H9 (cell line): ENCODE measurements at regions not wholly inside any gene's neighbourhood (a gene's known extent, or its start where the extent isn't known, plus 50 kb on each side); places are given as distances from the start of the nearest gene placed in this dataset.

Source experiments
- DNase-seq: peaks from one replicate; pipeline ENCODE4 v3.0.0-alpha.2; 2017
- H2AFZ ChIP-seq: one replicate; pipeline ENCODE4 v1.6.1; 2013; ENCODE audit warnings: mild to moderate bottlenecking, low read length, control low read depth, moderate library complexity
- H2AK5ac ChIP-seq: 2 replicates; pipeline ENCODE4 v1.6.1; 2013; ENCODE audit warnings: low read length, control low read depth, mixed read lengths; ENCODE audit not compliant: insufficient read length
- H2BK120ac ChIP-seq: one replicate; pipeline ENCODE4 v1.6.1; 2013; ENCODE audit warnings: low read depth, mild to moderate bottlenecking, low read length, control low read depth, inconsistent platforms; ENCODE audit not compliant: poor library complexity, severe bottlenecking
- H2BK12ac ChIP-seq: 2 replicates; pipeline ENCODE4 v1.6.1; 2013; ENCODE audit warnings: low read length, control low read depth, mixed read lengths, low read depth; ENCODE audit not compliant: insufficient read length
- H2BK15ac ChIP-seq: 2 replicates; pipeline ENCODE4 v1.6.1; 2013; ENCODE audit warnings: low read depth, low read length, control low read depth
- H2BK20ac ChIP-seq: one replicate; pipeline ENCODE4 v1.6.1; 2013; ENCODE audit warnings: low read depth, mild to moderate bottlenecking, low read length, control low read depth, inconsistent platforms; ENCODE audit not compliant: poor library complexity, severe bottlenecking
- H2BK5ac ChIP-seq: 2 replicates; pipeline ENCODE4 v1.6.1; 2013; ENCODE audit warnings: low read length, control low read depth, mixed read lengths; ENCODE audit not compliant: insufficient read length
- H3K14ac ChIP-seq: 2 replicates; pipeline ENCODE4 v1.6.1; 2013; ENCODE audit warnings: low read length, control low read depth; ENCODE audit not compliant: insufficient read depth
- H3K18ac ChIP-seq: 2 replicates; pipeline ENCODE4 v1.6.1; 2013; ENCODE audit warnings: low read depth, mild to moderate bottlenecking, mixed read lengths, low read length, control low read depth; ENCODE audit not compliant: insufficient read length
- H3K23ac ChIP-seq: 2 replicates; pipeline ENCODE4 v1.6.1; 2013; ENCODE audit warnings: low read length, control low read depth, mixed read lengths, low read depth; ENCODE audit not compliant: insufficient read length
- H3K23me2 ChIP-seq: 2 replicates; pipeline ENCODE4 v1.6.1; 2013; ENCODE audit warnings: low read depth, mild to moderate bottlenecking, mixed read lengths, low read length, control low read depth; ENCODE audit not compliant: insufficient read length, poor library complexity, severe bottlenecking
- H3K27ac ChIP-seq: 2 replicates; pipeline ENCODE4 v1.5.1; 2013; ENCODE audit warnings: low read length, control low read depth, mixed read lengths, low read depth; ENCODE audit not compliant: insufficient read length
- H3K27me3 ChIP-seq: 2 replicates; pipeline ENCODE4 v1.6.1; 2013; ENCODE audit warnings: low read length, control low read depth, inconsistent platforms; ENCODE audit not compliant: insufficient read depth
- H3K4ac ChIP-seq: 2 replicates; pipeline ENCODE4 v1.6.1; 2013; ENCODE audit warnings: low read depth, mild to moderate bottlenecking, control low read depth, inconsistent platforms, low read length, moderate library complexity
- H3K4me1 ChIP-seq: 2 replicates; pipeline ENCODE4 v1.6.1; 2013; ENCODE audit warnings: low read length, control low read depth, inconsistent platforms; ENCODE audit not compliant: insufficient read depth
- H3K4me2 ChIP-seq: 2 replicates; pipeline ENCODE4 v1.6.1; 2013; ENCODE audit warnings: low read length, control low read depth, mixed read lengths; ENCODE audit not compliant: insufficient read length, insufficient read depth
- H3K56ac ChIP-seq: 2 replicates; pipeline ENCODE4 v1.6.1; 2013; ENCODE audit warnings: low read depth, mild to moderate bottlenecking, mixed read lengths, low read length, control low read depth; ENCODE audit not compliant: insufficient read length
- H3K79me1 ChIP-seq: 2 replicates; pipeline ENCODE4 v1.6.1; 2013; ENCODE audit warnings: low read depth, mild to moderate bottlenecking, moderate library complexity, low read length, control low read depth, inconsistent platforms; ENCODE audit not compliant: insufficient read depth, poor library complexity, severe bottlenecking
- H3K79me2 ChIP-seq: 2 replicates; pipeline ENCODE4 v1.6.1; 2013; ENCODE audit warnings: low read length, control low read depth, inconsistent platforms; ENCODE audit not compliant: insufficient read depth
- H3K9ac ChIP-seq: 2 replicates; pipeline ENCODE4 v1.6.1; 2013; ENCODE audit warnings: low read length, control low read depth, mixed read lengths; ENCODE audit not compliant: insufficient read length; ENCODE audit errors: extremely low read depth
- H3K9me3 ChIP-seq: one replicate; pipeline ENCODE4 v1.6.1; 2013; ENCODE audit warnings: low read depth, low read length, inconsistent platforms; ENCODE audit not compliant: control insufficient read depth
- H3T11ph ChIP-seq: one replicate; pipeline ENCODE4 v1.6.1; 2013; ENCODE audit warnings: mild to moderate bottlenecking, low read length, control low read depth, inconsistent platforms
- H4K20me1 ChIP-seq: one replicate; pipeline ENCODE4 v1.6.1; 2013; ENCODE audit not compliant: control insufficient read depth, insufficient read length, insufficient read depth
- H4K5ac ChIP-seq: 2 replicates; pipeline ENCODE4 v1.6.1; 2013; ENCODE audit warnings: low read depth, mild to moderate bottlenecking, mixed read lengths, low read length, control low read depth; ENCODE audit not compliant: insufficient read length
- H4K8ac ChIP-seq: replicated peaks from 2 replicates; pipeline ENCODE4 v1.6.1; 2013; ENCODE audit warnings: low read length, control low read depth, mixed read lengths, low read depth; ENCODE audit not compliant: insufficient read length
- H4K91ac ChIP-seq: 2 replicates; pipeline ENCODE4 v1.6.1; 2013; ENCODE audit warnings: low read depth, mild to moderate bottlenecking, moderate library complexity, mixed read lengths, low read length, control low read depth; ENCODE audit not compliant: insufficient read length
- H3K27ac Mint-ChIP-seq, 3 experiments: 2 replicates in 2 of 3; 3 replicates in 1 of 3; pipeline ENCODE4 v1.8.0; 2020 to 2021; ENCODE audit warnings: mixed read lengths in 3 of 3, mild to moderate bottlenecking in 1 of 3, moderate library complexity in 1 of 3
- H3K27me3 Mint-ChIP-seq: 2 replicates; pipeline ENCODE4 v1.8.0; 2021; ENCODE audit warnings: low read depth, mild to moderate bottlenecking, moderate library complexity, mixed read lengths
- H3K36me3 Mint-ChIP-seq, 3 experiments: 2 replicates in 2 of 3; 3 replicates in 1 of 3; pipeline ENCODE4 v1.8.0; 2020 to 2021; ENCODE audit warnings: low read depth in 3 of 3, mixed read lengths in 3 of 3; ENCODE audit not compliant: insufficient read depth in 1 of 3
- H3K4me1 Mint-ChIP-seq, 2 experiments: 2 replicates each; pipeline ENCODE4 v1.8.0; 2020; ENCODE audit warnings: mixed read lengths in 2 of 2
- H3K4me3 Mint-ChIP-seq, 2 experiments: 2 replicates in 1 of 2; 3 replicates in 1 of 2; pipeline ENCODE4 v1.8.0; 2020 to 2021; ENCODE audit warnings: mild to moderate bottlenecking in 2 of 2, mixed read lengths in 2 of 2, moderate library complexity in 1 of 2
- H3K9me3 Mint-ChIP-seq, 2 experiments: 2 replicates in 1 of 2; 3 replicates in 1 of 2; pipeline ENCODE4 v1.8.0; 2020; ENCODE audit warnings: mild to moderate bottlenecking in 2 of 2, mixed read lengths in 2 of 2, moderate library complexity in 1 of 2
- CTCF ChIP-seq: fragments of 200-600 bp; sonication (generic); conservative IDR thresholded peaks from 3 replicates; pipeline ENCODE4 v1.8.0; 2021; ENCODE audit warnings: antibody characterized with exemption, mild to moderate bottlenecking
- WGBS: extraction: QIAGEN DNeasy Blood & Tissue Kit; methylation state at CpG from one replicate; pipeline ENCODE4 v1.1.7; 2013; ENCODE audit warnings: missing lambda C conversion rate, low lambda C conversion rate, mixed read lengths; ENCODE audit not compliant: insufficient read length; ENCODE audit errors: extremely low coverage; 5-methylcytosine and 5-hydroxymethylcytosine counted together

DNA sequence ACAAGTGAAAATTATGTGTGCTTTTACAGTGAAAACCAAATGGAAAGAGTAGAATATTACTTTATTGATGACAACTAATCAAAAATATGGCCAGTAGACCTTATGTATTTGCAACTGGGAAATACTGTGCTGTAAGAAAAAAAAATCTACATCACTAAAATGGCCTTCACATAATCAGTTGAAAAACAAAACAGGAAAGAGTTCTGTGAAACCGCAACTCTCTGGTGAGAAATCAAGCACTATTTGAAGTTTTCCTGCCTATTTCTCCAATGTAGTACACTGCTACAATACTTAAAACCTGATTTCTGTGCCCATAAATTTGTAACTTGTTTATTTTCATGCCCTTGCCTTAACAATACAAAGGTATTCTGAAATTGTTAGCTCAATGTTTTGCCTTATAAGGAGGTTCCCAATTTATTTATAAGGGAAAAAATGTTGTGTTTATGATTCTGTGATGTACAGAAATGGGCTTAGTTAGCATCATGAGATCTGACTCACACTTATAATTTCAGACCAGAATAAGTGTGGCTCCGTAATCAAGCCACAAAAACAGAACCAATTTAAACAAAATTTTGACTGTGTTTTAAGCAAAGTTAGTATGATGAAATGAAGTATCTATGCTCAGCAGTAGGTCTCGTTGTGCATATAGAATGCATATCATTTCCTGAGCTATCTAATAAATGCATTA, 147.1 kb downstream of the FAT4 start:
- peaks cover 0 to 3% (median 0%) of the 10 kb centered on the region in 3 experiments; a peak in 1 of 7 replicates for H3K36me3 Mint-ChIP-seq

More for the DNA sequence above, 147.1 kb downstream of the FAT4 start:
- Histone ChIP-seq H4K20me1 (no peaks in the 10 kb centered on the region), H2AK5ac (no peak overlapping the region), H2AFZ (no peak overlapping the region), H2BK20ac (peak overlapping the region; percentile 26), H2BK5ac (no peak overlapping the region), H3T11ph (no peak overlapping the region), H4K5ac (no peak overlapping the region), H3K4me1 (no peaks in the 10 kb centered on the region; the same call in 1 of the 2 replicates), H2BK12ac (no peak overlapping the region), H3K27me3 (no peaks in the 10 kb centered on the region), H3K18ac (no peak overlapping the region), H4K8ac (no peak overlapping the region), H3K79me1 (no peaks in the 10 kb centered on the region), H3K23me2 (no peaks in the 10 kb centered on the region), H3K56ac (no peak overlapping the region), H3K4ac (no peak overlapping the region), H2BK15ac (no peak overlapping the region), H3K9ac (no peak overlapping the region), H3K9me3 (no peaks in the 10 kb centered on the region), H4K91ac (no peak overlapping the region), H3K27ac (no peak overlapping the region), H3K4me2 (no peak overlapping the region), H3K14ac (no peak overlapping the region), H2BK120ac (no peak overlapping the region), H3K23ac (no peak overlapping the region), H3K79me2 (no peaks in the 10 kb centered on the region)
- no peak for DNase-seq
- Mint-ChIP-seq H3K4me3 (no peak overlapping the region), H3K27ac (peak overlapping the region in 1 of 3 experiments; percentile 53; a peak in 2 of 7 replicates), H3K4me1 (peaks cover 6 to 14% of the 10 kb centered on the region in 2 experiments), H3K9me3 (no peaks in the 10 kb centered on the region), H3K27me3 (no peaks in the 10 kb centered on the region)
- no peak for TF ChIP-seq CTCF
- WGBS = no CpG with 5 or more reads among the region's 3 CpGs
